ENCODE measurements at regions not wholly inside any gene's neighbourhood (a gene's known extent, or its start where the extent isn't known, plus 50 kb on each side); places are given as distances from the start of the nearest gene placed in this dataset.

- no peak for DNase-seq
Observed at GRCh38 chr5:116696366-116696765, 121.7 kb upstream of the SEMA6A start.

- no peak for DNase-seq
Observed at GRCh38 chr5:116695681-116696080, 121.1 kb upstream of the SEMA6A start.

- DNase-seq = no peak
Observed at GRCh38 chr5:116686438-116686837, 111.8 kb upstream of the SEMA6A start.

GRCh38 chr5:116685931-116686330 is 111.3 kb upstream of the SEMA6A start:
- no peak for DNase-seq

- no peak for DNase-seq
Observed at GRCh38 chr5:116685069-116685468, 110.4 kb upstream of the SEMA6A start.

- DNase-seq = no peak
Observed at GRCh38 chr5:116681334-116682013, 106.9 kb upstream of the SEMA6A start.

GRCh38 chr5:116675626-116675910 is 100.9 kb upstream of the SEMA6A start:
- DNase-seq = no peak

- no peak for DNase-seq
Observed at GRCh38 chr5:116674881-116675625, 100.4 kb upstream of the SEMA6A start.

GRCh38 chr5:116673453-116673852 is 98.8 kb upstream of the SEMA6A start:
- no peak for DNase-seq

GRCh38 chr5:116672203-116672602 is 97.6 kb upstream of the SEMA6A start:
- no peak for DNase-seq

- no peak for DNase-seq
Observed at GRCh38 chr5:116671211-116671736, 96.7 kb upstream of the SEMA6A start.

GRCh38 chr5:116669261-116670031 is 94.8 kb upstream of the SEMA6A start:
- DNase-seq = no peak

GRCh38 chr5:116668390-116668789 is 93.8 kb upstream of the SEMA6A start:
- DNase-seq = peak; percentile 8

GRCh38 chr5:116666901-116667300 is 92.3 kb upstream of the SEMA6A start:
- DNase-seq = no peak

GRCh38 chr5:116664988-116665387 is 90.4 kb upstream of the SEMA6A start:
- no peak for DNase-seq

GRCh38 chr5:116663081-116663480 is 88.5 kb upstream of the SEMA6A start:
- DNase-seq = no peak

- no peak for DNase-seq
Observed at GRCh38 chr5:116661419-116661818, 86.8 kb upstream of the SEMA6A start.

- DNase-seq = no peak
Observed at GRCh38 chr5:116660929-116661328, 86.3 kb upstream of the SEMA6A start.

- DNase-seq = no peak
Observed at GRCh38 chr5:116658830-116659229, 84.2 kb upstream of the SEMA6A start.

- no peak for DNase-seq
Observed at GRCh38 chr5:116658141-116658540, 83.5 kb upstream of the SEMA6A start.

GRCh38 chr5:116655431-116655830 is 80.8 kb upstream of the SEMA6A start:
- no peak for DNase-seq

GRCh38 chr5:116654925-116655324 is 80.3 kb upstream of the SEMA6A start:
- DNase-seq = no peak

GRCh38 chr5:116652903-116653302 is 78.3 kb upstream of the SEMA6A start:
- no peak for DNase-seq

GRCh38 chr5:116652196-116652729 is 77.6 kb upstream of the SEMA6A start:
- DNase-seq = no peak

Measured in NCI-H82 (cell line).